ENCODE measurements at regions not wholly inside any gene's neighbourhood (a gene's known extent, or its start where the extent isn't known, plus 50 kb on each side); places are given as distances from the start of the nearest gene placed in this dataset.

DNA sequence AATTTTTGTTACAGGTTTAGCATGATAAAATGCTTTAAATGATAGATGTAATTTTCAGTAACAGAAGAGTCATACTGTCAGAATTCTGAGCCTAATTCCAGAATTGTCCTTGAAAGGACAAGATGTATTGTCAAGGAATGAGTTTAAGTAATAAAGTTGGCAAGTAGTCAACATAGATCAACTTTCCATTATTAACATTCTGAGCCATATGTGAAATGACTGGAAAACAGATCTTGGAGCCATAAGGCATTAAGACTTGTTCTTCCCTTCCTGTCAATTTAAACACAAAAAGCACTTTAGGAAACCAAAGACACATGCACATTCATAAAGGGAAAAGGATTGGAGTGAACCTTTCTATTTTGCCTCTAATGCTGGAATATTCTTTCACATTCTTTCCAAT lies 107.0 kb downstream of the ODF2L start:
- RAD21 ChIA-PET (ENCODE audit: unreplicated experiment), result no interaction called here
- FAIRE-seq (no peak), DNase-seq (ENCODE audit: low read depth, low spot score) (no peak), ATAC-seq (no peak)
- TF ChIP-seq GATAD2B (conservative IDR thresholded peaks at IDR 0.05; ENCODE audit: low read depth) (no peak), BMI1 (IDR thresholded peaks at IDR 0.05; ENCODE audit: borderline replicate concordance) (no peak), REST (IDR thresholded peaks at IDR 0.05; ENCODE audit: low read depth, low read length) (no peak), CBFB (IDR thresholded peaks at IDR 0.05; ENCODE audit: low read depth) (no peak), HDGF (IDR thresholded peaks at IDR 0.05) (no peak), TCF3 (IDR thresholded peaks at IDR 0.05; ENCODE audit: borderline replicate concordance, insufficient read depth, low read depth, low read length) (no peak), TAF1 (IDR thresholded peaks at IDR 0.05; ENCODE audit: borderline replicate concordance, low read depth, low read length) (no peak), E2F8 (IDR thresholded peaks at IDR 0.05; ENCODE audit: low read depth, partially characterized antibody) (no peak), EZH2 (IDR thresholded peaks at IDR 0.05; ENCODE audit: borderline replicate concordance, control insufficient read depth, low read depth, low read length) (no peak), SREBF1 (IDR thresholded peaks at IDR 0.05; ENCODE audit: low read length) (no peak), TCF12 (IDR thresholded peaks at IDR 0.05; ENCODE audit: low read depth, low read length) (no peak), SUZ12 (IDR thresholded peaks at IDR 0.05; ENCODE audit: unreplicated experiment) (no peak), CBX5 (IDR thresholded peaks at IDR 0.05; ENCODE audit: low read depth) (no peak), JUNB (IDR thresholded peaks at IDR 0.05) (no peak)
- TF ChIP-seq, protein P1, sequence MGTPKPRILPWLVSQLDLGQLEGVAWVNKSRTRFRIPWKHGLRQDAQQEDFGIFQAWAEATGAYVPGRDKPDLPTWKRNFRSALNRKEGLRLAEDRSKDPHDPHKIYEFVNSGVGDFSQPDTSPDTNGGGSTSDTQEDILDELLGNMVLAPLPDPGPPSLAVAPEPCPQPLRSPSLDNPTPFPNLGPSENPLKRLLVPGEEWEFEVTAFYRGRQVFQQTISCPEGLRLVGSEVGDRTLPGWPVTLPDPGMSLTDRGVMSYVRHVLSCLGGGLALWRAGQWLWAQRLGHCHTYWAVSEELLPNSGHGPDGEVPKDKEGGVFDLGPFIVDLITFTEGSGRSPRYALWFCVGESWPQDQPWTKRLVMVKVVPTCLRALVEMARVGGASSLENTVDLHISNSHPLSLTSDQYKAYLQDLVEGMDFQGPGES (IDR thresholded peaks at IDR 0.05), result no peak
- TF ChIP-seq, protein P2, sequence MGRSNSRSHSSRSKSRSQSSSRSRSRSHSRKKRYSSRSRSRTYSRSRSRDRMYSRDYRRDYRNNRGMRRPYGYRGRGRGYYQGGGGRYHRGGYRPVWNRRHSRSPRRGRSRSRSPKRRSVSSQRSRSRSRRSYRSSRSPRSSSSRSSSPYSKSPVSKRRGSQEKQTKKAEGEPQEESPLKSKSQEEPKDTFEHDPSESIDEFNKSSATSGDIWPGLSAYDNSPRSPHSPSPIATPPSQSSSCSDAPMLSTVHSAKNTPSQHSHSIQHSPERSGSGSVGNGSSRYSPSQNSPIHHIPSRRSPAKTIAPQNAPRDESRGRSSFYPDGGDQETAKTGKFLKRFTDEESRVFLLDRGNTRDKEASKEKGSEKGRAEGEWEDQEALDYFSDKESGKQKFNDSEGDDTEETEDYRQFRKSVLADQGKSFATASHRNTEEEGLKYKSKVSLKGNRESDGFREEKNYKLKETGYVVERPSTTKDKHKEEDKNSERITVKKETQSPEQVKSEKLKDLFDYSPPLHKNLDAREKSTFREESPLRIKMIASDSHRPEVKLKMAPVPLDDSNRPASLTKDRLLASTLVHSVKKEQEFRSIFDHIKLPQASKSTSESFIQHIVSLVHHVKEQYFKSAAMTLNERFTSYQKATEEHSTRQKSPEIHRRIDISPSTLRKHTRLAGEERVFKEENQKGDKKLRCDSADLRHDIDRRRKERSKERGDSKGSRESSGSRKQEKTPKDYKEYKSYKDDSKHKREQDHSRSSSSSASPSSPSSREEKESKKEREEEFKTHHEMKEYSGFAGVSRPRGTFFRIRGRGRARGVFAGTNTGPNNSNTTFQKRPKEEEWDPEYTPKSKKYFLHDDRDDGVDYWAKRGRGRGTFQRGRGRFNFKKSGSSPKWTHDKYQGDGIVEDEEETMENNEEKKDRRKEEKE (IDR thresholded peaks at IDR 0.05), result no peak
- H2AFZ ChIP-seq (ENCODE audit: control insufficient read depth, low read depth, low read length), result no peak overlapping the region
- H3K79me2 ChIP-seq (ENCODE audit: control insufficient read depth, insufficient read depth, low read length), result no peaks in the 10 kb centered on the region
- H3K27me3 ChIP-seq (replicated peaks in 1 of 2; ENCODE audit: control insufficient read depth in 2 of 2, insufficient read depth in 2 of 2, low read length in 1 of 2), result no peaks in the 10 kb centered on the region
- BruUV-seq (replicated peaks), result no TSS peak
- H4K20me1 ChIP-seq (ENCODE audit: control insufficient read depth, insufficient read depth), result no peaks in the 10 kb centered on the region
- H3K9ac ChIP-seq (ENCODE audit: control insufficient read depth, insufficient read depth, low read length), result no peak overlapping the region
- intact Hi-C loops (cut with micrococcal nuclease; ENCODE audit: unreplicated experiment), result no loop called here
- H3K4me1 ChIP-seq (ENCODE audit: control insufficient read depth, insufficient read depth, low read length), result no peaks in the 10 kb centered on the region
- H3K4me2 ChIP-seq (ENCODE audit: control insufficient read depth, insufficient read depth), result no peak overlapping the region
- SMC1A ChIA-PET (ENCODE audit: uncharacterized antibody, unreplicated experiment), result no interaction called here
- no peak overlapping the region for H3K27ac ChIP-seq (ENCODE audit: control insufficient read depth, insufficient read depth)
- in situ Hi-C loops (cut with MboI), result no loop called here
- no peak overlapping the region for H3K4me3 ChIP-seq
- POLR2A ChIA-PET, result no interaction called here
- no peaks in the 10 kb centered on the region for H3K36me3 ChIP-seq (ENCODE audit: control insufficient read depth in 2 of 2, insufficient read depth in 2 of 2, low read length in 1 of 2)
- CTCF ChIA-PET, result no interaction called here
- no peaks in the 10 kb centered on the region for H3K9me3 ChIP-seq (replicated peaks; ENCODE audit: control insufficient read depth, insufficient read depth, low read length)
